ENCODE measurements at regions not wholly inside any gene's neighbourhood (a gene's known extent, or its start where the extent isn't known, plus 50 kb on each side); places are given as distances from the start of the nearest gene placed in this dataset.

DNA sequence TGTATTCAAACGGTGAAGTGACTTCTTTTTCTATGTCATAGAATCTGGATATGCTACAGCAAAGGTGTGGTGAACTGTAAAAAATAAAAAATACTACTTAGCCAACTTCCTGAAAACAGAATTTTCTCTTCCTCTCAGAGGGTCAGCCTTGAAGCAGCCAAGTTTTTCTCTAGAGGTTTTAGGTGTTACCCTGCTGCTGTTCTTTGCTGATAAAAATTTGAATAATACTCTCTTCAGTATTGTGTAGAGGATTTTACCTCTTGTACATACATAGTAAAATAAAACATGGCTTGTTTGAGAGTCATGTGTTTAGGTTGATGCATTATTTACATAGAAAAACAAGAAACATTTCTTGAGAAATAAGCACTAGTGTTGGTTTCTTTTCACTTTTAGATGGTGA, 458.4 kb downstream of the TBC1D32 start:
- no peak overlapping the region for H3K27ac ChIP-seq (ENCODE audit: low read length)
- no peaks in the 10 kb centered on the region for H3K36me3 ChIP-seq (ENCODE audit: insufficient read depth, low read length)
- no peaks in the 10 kb centered on the region for H3K79me2 ChIP-seq (replicated peaks; ENCODE audit: insufficient read depth, low read length)
- H2AFZ ChIP-seq (ENCODE audit: low read depth, low read length): no peak overlapping the region
- TF ChIP-seq POLR2AphosphoS5 (IDR thresholded peaks at IDR 0.05) (no peak), MXI1 (conservative IDR thresholded peaks at IDR 0.05; ENCODE audit: poor library complexity, severe bottlenecking) (no peak), SMC3 (conservative IDR thresholded peaks at IDR 0.05; ENCODE audit: poor library complexity) (no peak), TAF1 (IDR thresholded peaks at IDR 0.05; ENCODE audit: low read depth) (no peak), EZH2 (IDR thresholded peaks at IDR 0.05; ENCODE audit: borderline replicate concordance, insufficient read depth, low read length, poor library complexity, severe bottlenecking) (no peak), RAD21 (conservative IDR thresholded peaks at IDR 0.05) (no peak), EP300 (conservative IDR thresholded peaks at IDR 0.05; ENCODE audit: poor library complexity, severe bottlenecking) (no peak)
- TF ChIP-seq, protein P1, sequence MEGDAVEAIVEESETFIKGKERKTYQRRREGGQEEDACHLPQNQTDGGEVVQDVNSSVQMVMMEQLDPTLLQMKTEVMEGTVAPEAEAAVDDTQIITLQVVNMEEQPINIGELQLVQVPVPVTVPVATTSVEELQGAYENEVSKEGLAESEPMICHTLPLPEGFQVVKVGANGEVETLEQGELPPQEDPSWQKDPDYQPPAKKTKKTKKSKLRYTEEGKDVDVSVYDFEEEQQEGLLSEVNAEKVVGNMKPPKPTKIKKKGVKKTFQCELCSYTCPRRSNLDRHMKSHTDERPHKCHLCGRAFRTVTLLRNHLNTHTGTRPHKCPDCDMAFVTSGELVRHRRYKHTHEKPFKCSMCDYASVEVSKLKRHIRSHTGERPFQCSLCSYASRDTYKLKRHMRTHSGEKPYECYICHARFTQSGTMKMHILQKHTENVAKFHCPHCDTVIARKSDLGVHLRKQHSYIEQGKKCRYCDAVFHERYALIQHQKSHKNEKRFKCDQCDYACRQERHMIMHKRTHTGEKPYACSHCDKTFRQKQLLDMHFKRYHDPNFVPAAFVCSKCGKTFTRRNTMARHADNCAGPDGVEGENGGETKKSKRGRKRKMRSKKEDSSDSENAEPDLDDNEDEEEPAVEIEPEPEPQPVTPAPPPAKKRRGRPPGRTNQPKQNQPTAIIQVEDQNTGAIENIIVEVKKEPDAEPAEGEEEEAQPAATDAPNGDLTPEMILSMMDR (IDR thresholded peaks at IDR 0.05; ENCODE audit: poor library complexity, severe bottlenecking): no peak
- TF ChIP-seq, protein P2, sequence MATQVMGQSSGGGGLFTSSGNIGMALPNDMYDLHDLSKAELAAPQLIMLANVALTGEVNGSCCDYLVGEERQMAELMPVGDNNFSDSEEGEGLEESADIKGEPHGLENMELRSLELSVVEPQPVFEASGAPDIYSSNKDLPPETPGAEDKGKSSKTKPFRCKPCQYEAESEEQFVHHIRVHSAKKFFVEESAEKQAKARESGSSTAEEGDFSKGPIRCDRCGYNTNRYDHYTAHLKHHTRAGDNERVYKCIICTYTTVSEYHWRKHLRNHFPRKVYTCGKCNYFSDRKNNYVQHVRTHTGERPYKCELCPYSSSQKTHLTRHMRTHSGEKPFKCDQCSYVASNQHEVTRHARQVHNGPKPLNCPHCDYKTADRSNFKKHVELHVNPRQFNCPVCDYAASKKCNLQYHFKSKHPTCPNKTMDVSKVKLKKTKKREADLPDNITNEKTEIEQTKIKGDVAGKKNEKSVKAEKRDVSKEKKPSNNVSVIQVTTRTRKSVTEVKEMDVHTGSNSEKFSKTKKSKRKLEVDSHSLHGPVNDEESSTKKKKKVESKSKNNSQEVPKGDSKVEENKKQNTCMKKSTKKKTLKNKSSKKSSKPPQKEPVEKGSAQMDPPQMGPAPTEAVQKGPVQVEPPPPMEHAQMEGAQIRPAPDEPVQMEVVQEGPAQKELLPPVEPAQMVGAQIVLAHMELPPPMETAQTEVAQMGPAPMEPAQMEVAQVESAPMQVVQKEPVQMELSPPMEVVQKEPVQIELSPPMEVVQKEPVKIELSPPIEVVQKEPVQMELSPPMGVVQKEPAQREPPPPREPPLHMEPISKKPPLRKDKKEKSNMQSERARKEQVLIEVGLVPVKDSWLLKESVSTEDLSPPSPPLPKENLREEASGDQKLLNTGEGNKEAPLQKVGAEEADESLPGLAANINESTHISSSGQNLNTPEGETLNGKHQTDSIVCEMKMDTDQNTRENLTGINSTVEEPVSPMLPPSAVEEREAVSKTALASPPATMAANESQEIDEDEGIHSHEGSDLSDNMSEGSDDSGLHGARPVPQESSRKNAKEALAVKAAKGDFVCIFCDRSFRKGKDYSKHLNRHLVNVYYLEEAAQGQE (IDR thresholded peaks at IDR 0.05; ENCODE audit: borderline replicate concordance): no peak
- H3K4me3 ChIP-seq (ENCODE audit: low read length): no peak overlapping the region
- no peaks in the 10 kb centered on the region for H3K27me3 ChIP-seq (ENCODE audit: insufficient read depth, low read depth, low read length)
- H4K20me1 ChIP-seq (ENCODE audit: insufficient read depth): no peaks in the 10 kb centered on the region
- H3K9me2 ChIP-seq (ENCODE audit: insufficient read depth, low read length): no peaks in the 10 kb centered on the region
- H3K9me3 ChIP-seq (ENCODE audit: low read length): no peaks in the 10 kb centered on the region
- no peak overlapping the region for H3K4me2 ChIP-seq (ENCODE audit: low read length)
- no peak overlapping the region for H3K9ac ChIP-seq (ENCODE audit: low read length)
- H3F3A ChIP-seq (ENCODE audit: insufficient read depth, low read length, poor library complexity, severe bottlenecking): no peaks in the 10 kb centered on the region

DNA sequence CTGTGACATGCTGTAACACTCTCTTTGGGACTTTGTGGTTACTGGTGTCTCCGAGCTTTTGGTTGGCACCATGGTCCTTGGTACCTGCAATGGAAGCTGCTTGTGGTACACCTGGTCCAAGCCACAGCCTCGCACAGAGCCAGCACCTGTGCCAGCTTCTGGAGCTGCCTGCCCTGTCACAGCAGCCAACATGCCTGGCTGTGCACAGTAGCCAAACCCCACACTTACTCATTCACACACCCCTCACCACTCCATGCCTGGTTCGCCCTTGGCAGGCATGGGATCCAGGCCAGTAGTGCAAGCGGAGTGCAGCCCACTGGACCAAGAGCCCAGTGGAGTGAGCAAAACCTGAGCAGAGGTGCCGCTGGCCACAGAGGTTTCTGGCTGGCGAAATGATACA, 459.9 kb downstream of the TBC1D32 start:
- Histone ChIP-seq H3K9me3 (ENCODE audit: low read length) (no peaks in the 10 kb centered on the region), H3K4me3 (ENCODE audit: low read length) (no peak overlapping the region), H3K4me2 (ENCODE audit: low read length) (no peak overlapping the region), H3K36me3 (ENCODE audit: insufficient read depth, low read length) (no peaks in the 10 kb centered on the region), H3K9me2 (ENCODE audit: insufficient read depth, low read length) (no peaks in the 10 kb centered on the region), H2AFZ (ENCODE audit: low read depth, low read length) (no peak overlapping the region), H3K27ac (ENCODE audit: low read length) (no peak overlapping the region), H3K79me2 (replicated peaks; ENCODE audit: insufficient read depth, low read length) (no peaks in the 10 kb centered on the region), H3K27me3 (ENCODE audit: insufficient read depth, low read depth, low read length) (no peaks in the 10 kb centered on the region), H3K9ac (ENCODE audit: low read length) (no peak overlapping the region), H3F3A (ENCODE audit: insufficient read depth, low read length, poor library complexity, severe bottlenecking) (no peaks in the 10 kb centered on the region), H4K20me1 (ENCODE audit: insufficient read depth) (no peaks in the 10 kb centered on the region)
- TF ChIP-seq EZH2 (IDR thresholded peaks at IDR 0.05; ENCODE audit: borderline replicate concordance, insufficient read depth, low read length, poor library complexity, severe bottlenecking) (no peak), RAD21 (conservative IDR thresholded peaks at IDR 0.05) (no peak), EP300 (conservative IDR thresholded peaks at IDR 0.05; ENCODE audit: poor library complexity, severe bottlenecking) (no peak), TAF1 (IDR thresholded peaks at IDR 0.05; ENCODE audit: low read depth) (no peak), MXI1 (conservative IDR thresholded peaks at IDR 0.05; ENCODE audit: poor library complexity, severe bottlenecking) (no peak), POLR2AphosphoS5 (IDR thresholded peaks at IDR 0.05) (no peak), SMC3 (conservative IDR thresholded peaks at IDR 0.05; ENCODE audit: poor library complexity) (no peak)
- TF ChIP-seq, protein P2 (IDR thresholded peaks at IDR 0.05; ENCODE audit: borderline replicate concordance): no peak
- TF ChIP-seq, protein P1 (IDR thresholded peaks at IDR 0.05; ENCODE audit: poor library complexity, severe bottlenecking): no peak

All from neural cell (in vitro differentiated cells).